Psoas muscle (tissue), 7 donors: ENCODE measurements at regions not wholly inside any gene's neighbourhood (a gene's known extent, or its start where the extent isn't known, plus 50 kb on each side); places are given as distances from the start of the nearest gene placed in this dataset.
A peak's percentile ranks its signal among the peaks of the same experiment; 100 is the strongest.

Experiments used
- ATAC-seq, 4 donors: fragments of 200-7000 bp; cut with Tn5 transposase; one replicate each; pipeline ENCODE4 v1.9.1; 2020; ENCODE audit warnings: moderate library complexity in 3 of 4, mild to moderate bottlenecking in 2 of 4
- DNase-seq, 2 donors: peaks; one replicate each; pipeline ENCODE4 v3.0.0-alpha.2; 2020
- H3K27ac ChIP-seq: fragments of 200-600 bp; one replicate; pipeline ENCODE4 v1.8.0; 2022
- H3K27me3 ChIP-seq, 3 donors: fragments of 200-600 bp in 1 of 3; one replicate each; pipeline versions ENCODE4 v1.6.1 to v1.8.0; 2013 to 2022; ENCODE audit warnings: low read length in 2 of 3, mild to moderate bottlenecking in 2 of 3, moderate library complexity in 1 of 3; ENCODE audit not compliant: insufficient read depth in 3 of 3
- H3K36me3 ChIP-seq, 2 donors: fragments of 200-600 bp in 1 of 2; one replicate each; pipeline versions ENCODE4 v1.6.1 to v1.8.0; 2013 to 2022; ENCODE audit warnings: low read depth in 1 of 2, mild to moderate bottlenecking in 1 of 2, moderate library complexity in 1 of 2; ENCODE audit not compliant: insufficient read depth in 1 of 2
- H3K4me1 ChIP-seq: fragments of 200-600 bp; one replicate; pipeline ENCODE4 v1.8.0; 2022
- H3K4me3 ChIP-seq: fragments of 200-600 bp; one replicate; pipeline ENCODE4 v1.8.0; 2022; ENCODE audit warnings: mild to moderate bottlenecking
- H3K9me3 ChIP-seq: fragments of 200-600 bp; one replicate; pipeline ENCODE4 v1.8.0; 2022
- WGBS, 3 donors: extraction: QIAGEN DNeasy Blood & Tissue Kit; methylation state at CpG; one replicate each; pipeline versions ENCODE4 v1.1.6 to v1.1.7; 2013; 5-methylcytosine and 5-hydroxymethylcytosine counted together
- intact Hi-C, 2 donors: fragments of 100-400 bp; cut with DNase I; formaldehyde crosslinking; loops; one replicate each; pipeline versions ENCODE4 v1.11.0 to v1.14.2; 2022
- TF ChIP-seq, protein P1 (sequence below): fragments of 200-600 bp; IDR thresholded peaks from one replicate; pipeline ENCODE4 v1.8.0; 2022; ENCODE audit warnings: antibody characterized with exemption
- donor health status: healthy with polysubstance abuse.
- donor health status: DM: no; HTN: no; CAD: no; lungs with moderate emphysema.
- donor health status: Bipolar disorder and iron deficiency.
- donor health status: healthy.
- donor health status: DM: yes; HTN: yes; CAD: no.
- donor health status: DM: no; HTN: no; CAD: no.
- donor health status: DM: yes; HTN: yes; CAD: no.

DNA sequence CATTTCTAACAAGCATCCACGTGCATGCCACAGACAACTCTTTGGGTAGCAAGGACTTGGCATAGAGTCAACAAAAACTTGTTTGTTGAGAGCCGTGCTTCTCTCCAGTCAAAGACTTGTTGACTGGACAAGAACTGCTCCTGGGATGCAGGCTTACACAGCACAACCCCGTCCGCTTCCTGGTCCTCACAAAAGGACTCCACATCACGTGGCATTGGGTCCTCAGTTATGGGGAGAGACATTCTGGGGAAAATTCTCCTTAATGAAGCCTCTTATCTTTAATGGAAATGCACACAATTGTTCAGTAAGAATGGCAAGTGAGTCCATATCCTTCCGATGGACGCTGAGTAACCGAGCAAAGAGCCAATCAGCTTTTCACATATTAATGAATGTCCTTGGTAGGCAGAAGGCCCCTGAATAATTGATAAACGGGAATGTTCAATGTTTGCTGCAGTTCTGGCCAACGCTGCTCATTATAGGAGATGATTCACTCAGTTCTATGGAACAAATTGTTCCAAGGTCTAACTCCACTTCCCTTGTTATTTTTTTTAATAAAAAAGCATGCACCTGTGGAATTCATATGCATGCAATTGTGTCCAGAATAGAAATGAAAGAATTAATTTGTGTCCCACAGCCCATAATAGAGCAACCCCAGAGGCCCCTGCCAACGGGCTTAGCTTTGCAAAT is 97.0 kb upstream of the ZNF366 start:
- Histone ChIP-seq H3K27ac (peak overlapping the region; percentile 1), H3K4me1 (no peaks in the 10 kb centered on the region), H3K4me3 (no peak overlapping the region), H3K27me3 (no peaks in the 10 kb centered on the region), H3K9me3 (peaks cover 3% of the 10 kb centered on the region), H3K36me3 (no peaks in the 10 kb centered on the region)
- DNase-seq (no peak), ATAC-seq (peak in 3 of 4 donors; percentile 32 to 36 (median 33))
- TF ChIP-seq, protein P1, sequence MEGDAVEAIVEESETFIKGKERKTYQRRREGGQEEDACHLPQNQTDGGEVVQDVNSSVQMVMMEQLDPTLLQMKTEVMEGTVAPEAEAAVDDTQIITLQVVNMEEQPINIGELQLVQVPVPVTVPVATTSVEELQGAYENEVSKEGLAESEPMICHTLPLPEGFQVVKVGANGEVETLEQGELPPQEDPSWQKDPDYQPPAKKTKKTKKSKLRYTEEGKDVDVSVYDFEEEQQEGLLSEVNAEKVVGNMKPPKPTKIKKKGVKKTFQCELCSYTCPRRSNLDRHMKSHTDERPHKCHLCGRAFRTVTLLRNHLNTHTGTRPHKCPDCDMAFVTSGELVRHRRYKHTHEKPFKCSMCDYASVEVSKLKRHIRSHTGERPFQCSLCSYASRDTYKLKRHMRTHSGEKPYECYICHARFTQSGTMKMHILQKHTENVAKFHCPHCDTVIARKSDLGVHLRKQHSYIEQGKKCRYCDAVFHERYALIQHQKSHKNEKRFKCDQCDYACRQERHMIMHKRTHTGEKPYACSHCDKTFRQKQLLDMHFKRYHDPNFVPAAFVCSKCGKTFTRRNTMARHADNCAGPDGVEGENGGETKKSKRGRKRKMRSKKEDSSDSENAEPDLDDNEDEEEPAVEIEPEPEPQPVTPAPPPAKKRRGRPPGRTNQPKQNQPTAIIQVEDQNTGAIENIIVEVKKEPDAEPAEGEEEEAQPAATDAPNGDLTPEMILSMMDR, result no peak
- intact Hi-C loops, result no loop called here
- WGBS, 3 donors, result 72 to 74% (median 73%) methylated on average over 11 of the region's 11 CpGs

DNA sequence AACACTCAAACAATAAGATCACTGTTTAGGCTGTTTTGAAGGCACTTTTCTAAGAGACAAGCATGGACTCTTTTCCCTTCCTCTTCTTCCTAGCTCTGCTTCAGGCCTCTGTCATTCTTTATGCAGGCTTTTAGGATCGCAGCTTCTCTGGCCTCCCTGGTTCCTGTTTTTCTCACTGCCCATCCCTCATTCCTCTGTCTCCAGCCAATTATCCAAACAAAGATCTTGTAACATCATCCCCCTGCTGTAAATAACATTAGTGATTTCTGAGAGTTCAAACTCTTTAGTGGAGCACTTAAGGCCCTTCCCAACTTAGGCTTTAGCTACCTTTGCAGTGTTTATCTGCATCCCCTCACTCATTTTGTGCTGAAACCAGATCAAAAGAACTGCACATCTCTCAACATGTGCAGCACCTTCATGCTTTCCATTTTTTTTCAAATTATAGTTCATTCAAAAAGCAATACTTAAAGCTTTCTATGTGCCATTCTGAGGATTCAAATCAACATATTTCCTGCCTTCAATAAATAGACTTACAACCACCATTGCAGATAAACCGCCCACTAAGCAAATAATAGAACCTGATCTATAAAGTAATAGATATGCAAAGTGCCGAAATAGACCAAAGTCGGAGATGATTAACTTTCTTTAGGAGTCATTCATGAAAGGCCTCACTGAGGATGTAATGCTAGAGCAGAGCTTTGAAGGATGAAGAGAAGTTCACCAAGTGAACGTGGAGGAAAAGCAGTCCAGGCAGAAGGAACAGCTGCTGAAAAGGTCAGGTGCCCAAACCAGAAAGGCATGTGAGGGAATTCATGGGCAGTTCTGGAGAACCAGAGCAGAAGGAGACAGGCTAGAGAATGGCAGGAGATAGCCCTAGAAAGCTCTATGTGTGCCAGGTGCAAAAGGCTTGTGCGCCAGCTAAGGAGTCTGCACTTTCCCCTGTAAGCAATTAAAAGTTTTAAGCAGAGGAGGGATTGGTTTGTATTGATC is 95.8 kb upstream of the ZNF366 start:
- Histone ChIP-seq H3K9me3 (peaks cover 5% of the 10 kb centered on the region), H3K36me3 (no peaks in the 10 kb centered on the region), H3K27me3 (no peaks in the 10 kb centered on the region), H3K4me3 (no peak overlapping the region), H3K4me1 (peaks cover 7% of the 10 kb centered on the region), H3K27ac (no peak overlapping the region)
- ATAC-seq (no peak), DNase-seq (no peak)
- intact Hi-C loops, result no loop called here
- TF ChIP-seq, protein P1, result no peak
- 78 to 89% (median 78%) methylated on average over 6 of the region's 6 CpGs for WGBS, 3 donors

DNA sequence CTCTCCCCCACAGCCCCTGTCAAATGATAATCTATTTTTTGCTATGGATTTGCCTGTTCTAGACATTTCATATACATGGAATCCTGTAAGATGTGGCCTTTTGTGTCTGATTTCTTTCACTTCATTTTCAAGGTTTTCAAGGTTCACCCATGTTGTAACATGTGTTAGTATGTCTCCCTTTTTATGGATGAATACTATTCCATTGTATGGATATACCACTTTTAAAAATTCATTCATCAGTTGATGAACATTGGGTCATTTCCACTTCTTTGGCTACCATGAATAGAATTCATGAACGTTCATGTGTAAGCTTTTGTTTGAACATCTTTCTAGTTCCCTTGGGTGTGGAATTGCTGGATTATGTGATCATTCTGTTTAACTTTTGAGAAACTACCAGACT is 94.7 kb upstream of the ZNF366 start:
- DNase-seq, result no peak
- TF ChIP-seq, protein P1, result no peak
- intact Hi-C loops, result no loop called here
- Histone ChIP-seq H3K27ac (no peak overlapping the region), H3K36me3 (no peaks in the 10 kb centered on the region), H3K4me1 (peaks cover 18% of the 10 kb centered on the region), H3K4me3 (no peak overlapping the region), H3K9me3 (peaks cover 5% of the 10 kb centered on the region), H3K27me3 (no peaks in the 10 kb centered on the region)
- 56 to 69% (median 62%) methylated on average over 1 of the region's 1 CpG for WGBS, 3 donors
- ATAC-seq, result no peak

DNA sequence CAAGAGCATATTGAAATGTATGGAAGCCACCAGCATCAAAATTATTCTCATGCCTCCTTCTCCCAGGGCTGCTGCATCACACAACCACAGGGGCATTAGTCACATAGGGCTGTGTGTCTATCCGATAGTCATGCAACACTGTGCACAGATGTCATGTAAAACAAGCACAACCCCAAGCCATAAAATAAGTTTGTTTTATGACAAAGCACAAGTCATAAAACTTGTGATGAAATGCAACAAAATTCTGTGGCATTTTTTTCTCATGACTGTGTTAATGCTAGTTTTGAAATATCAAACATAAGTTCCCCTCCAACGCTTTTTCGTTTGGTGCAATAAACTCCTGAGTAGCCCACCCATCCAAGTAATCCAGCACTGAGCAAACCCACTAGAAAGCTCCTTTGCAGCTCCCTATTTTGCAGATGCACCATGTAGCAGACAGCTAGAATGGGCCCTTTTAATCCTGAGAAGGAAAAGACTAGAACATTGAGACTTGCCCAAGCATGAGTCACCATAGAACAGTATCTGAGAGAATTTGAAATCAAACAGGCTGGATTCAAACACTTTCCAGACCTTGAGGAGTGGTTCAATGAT is 93.3 kb upstream of the ZNF366 start:
- TF ChIP-seq, protein P1, result no peak
- H3K4me1 ChIP-seq, result peaks cover 25% of the 10 kb centered on the region
- DNase-seq (no peak), ATAC-seq (no peak)
- no peak overlapping the region for H3K27ac ChIP-seq
- WGBS, 3 donors, result 88 to 96% (median 89%) methylated on average over 3 of the region's 3 CpGs
- H3K9me3 ChIP-seq, result peaks cover 5% of the 10 kb centered on the region
- H3K36me3 ChIP-seq, result no peaks in the 10 kb centered on the region
- no peaks in the 10 kb centered on the region for H3K27me3 ChIP-seq
- intact Hi-C loops, result no loop called here
- no peak overlapping the region for H3K4me3 ChIP-seq
